Prostate gland (tissue), 2 donors: ENCODE measurements at regions not wholly inside any gene's neighbourhood (a gene's known extent, or its start where the extent isn't known, plus 50 kb on each side); places are given as distances from the start of the nearest gene placed in this dataset.

Experiments used
- POLR2A ChIP-seq: fragments of 450-650 bp; IDR thresholded peaks from one replicate; pipeline ENCODE4 v1.6.1; 2016; ENCODE audit warnings: antibody characterized with exemption, mild to moderate bottlenecking
- POLR2AphosphoS5 ChIP-seq: sonication (generic); formaldehyde crosslinking; IDR thresholded peaks from one replicate; pipeline ENCODE4 v1.6.1; 2017; ENCODE audit warnings: antibody characterized with exemption
- TF ChIP-seq, protein P1 (sequence below), 4 experiments: fragments of 200-600 bp in 2 of 4; fragments of 450-650 bp in 2 of 4; sonication (generic) in 2 of 4; IDR thresholded peaks; 1 replicate in 3 of 4; 2 replicates in 1 of 4; pipeline ENCODE4 v1.5.1; 2016 to 2019; ENCODE audit warnings: antibody characterized with exemption in 4 of 4, mild to moderate bottlenecking in 2 of 4, moderate library complexity in 2 of 4

DNA sequence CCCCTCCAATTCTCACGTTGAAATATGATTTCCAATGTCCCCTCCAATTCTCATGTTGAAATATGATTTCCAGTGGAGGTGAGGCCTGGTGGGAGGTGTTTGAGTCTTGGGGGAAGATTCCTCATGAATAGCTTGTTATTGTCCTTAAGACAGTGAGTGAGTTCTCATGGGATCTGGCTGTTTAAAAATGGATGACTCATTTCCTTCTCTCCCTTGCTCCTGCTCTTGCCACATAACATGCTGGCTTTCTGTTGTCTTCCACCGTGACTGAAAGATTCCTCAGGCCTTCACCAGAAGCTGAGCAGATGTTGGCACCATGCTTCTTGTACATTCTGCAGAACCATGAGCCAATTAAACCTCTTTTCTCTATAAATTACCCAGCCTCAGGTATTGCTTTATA, 346.8 kb upstream of the TECRL start:
- TF ChIP-seq, protein P1, sequence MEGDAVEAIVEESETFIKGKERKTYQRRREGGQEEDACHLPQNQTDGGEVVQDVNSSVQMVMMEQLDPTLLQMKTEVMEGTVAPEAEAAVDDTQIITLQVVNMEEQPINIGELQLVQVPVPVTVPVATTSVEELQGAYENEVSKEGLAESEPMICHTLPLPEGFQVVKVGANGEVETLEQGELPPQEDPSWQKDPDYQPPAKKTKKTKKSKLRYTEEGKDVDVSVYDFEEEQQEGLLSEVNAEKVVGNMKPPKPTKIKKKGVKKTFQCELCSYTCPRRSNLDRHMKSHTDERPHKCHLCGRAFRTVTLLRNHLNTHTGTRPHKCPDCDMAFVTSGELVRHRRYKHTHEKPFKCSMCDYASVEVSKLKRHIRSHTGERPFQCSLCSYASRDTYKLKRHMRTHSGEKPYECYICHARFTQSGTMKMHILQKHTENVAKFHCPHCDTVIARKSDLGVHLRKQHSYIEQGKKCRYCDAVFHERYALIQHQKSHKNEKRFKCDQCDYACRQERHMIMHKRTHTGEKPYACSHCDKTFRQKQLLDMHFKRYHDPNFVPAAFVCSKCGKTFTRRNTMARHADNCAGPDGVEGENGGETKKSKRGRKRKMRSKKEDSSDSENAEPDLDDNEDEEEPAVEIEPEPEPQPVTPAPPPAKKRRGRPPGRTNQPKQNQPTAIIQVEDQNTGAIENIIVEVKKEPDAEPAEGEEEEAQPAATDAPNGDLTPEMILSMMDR (IDR thresholded peaks at IDR 0.05): no peak
- TF ChIP-seq POLR2A: no peak
- TF ChIP-seq POLR2AphosphoS5: no peak
